ENCODE measurements at regions not wholly inside any gene's neighbourhood (a gene's known extent, or its start where the extent isn't known, plus 50 kb on each side); places are given as distances from the start of the nearest gene placed in this dataset.

GRCh38 chr3:153852355-153852754 is 268.8 kb upstream of the ARHGEF26 start:
- intact Hi-C loops (cut with DNase I, micrococcal nuclease): no loop called here
- no peaks in the 10 kb centered on the region for H3K4me1 ChIP-seq (ENCODE audit: insufficient read depth, low read length)
- no peak overlapping the region for H3K27ac Mint-ChIP-seq
- no peak overlapping the region for H3K27ac ChIP-seq (ENCODE audit: low read depth in 1 of 2, low read length in 2 of 2)
- H3K4me3 Mint-ChIP-seq: no peak overlapping the region
- no peak overlapping the region for H3K4me3 ChIP-seq (ENCODE audit: low read length)
- H3K9me3 ChIP-seq (ENCODE audit: control insufficient read depth in 1 of 2, insufficient read depth in 1 of 2, low read length in 2 of 2): no peaks in the 10 kb centered on the region
- ChIA-PET POLR2A (no interaction called here), CTCF (no interaction called here)
- H3K36me3 Mint-ChIP-seq (ENCODE audit: low read depth): no peaks in the 10 kb centered on the region
- DNase-seq: no peak
- peaks cover 0 to 2% of the 10 kb centered on the region in 2 experiments for H3K27me3 ChIP-seq (ENCODE audit: control insufficient read depth in 1 of 2, insufficient read depth in 2 of 2, low read length in 2 of 2)
- peaks cover 5% of the 10 kb centered on the region for H3K27me3 Mint-ChIP-seq
- no peak for ATAC-seq (ENCODE audit: poor library complexity)
- no peaks in the 10 kb centered on the region for H3K9me3 Mint-ChIP-seq
- no peaks in the 10 kb centered on the region for H3K4me1 Mint-ChIP-seq (ENCODE audit: low read depth)
- no peak for TF ChIP-seq CTCF (IDR thresholded peaks at IDR 0.05)
- H3K36me3 ChIP-seq (ENCODE audit: insufficient read depth, low read length): no peaks in the 10 kb centered on the region

GRCh38 chr3:153853163-153853562 is 268.0 kb upstream of the ARHGEF26 start:
- Mint-ChIP-seq H3K27me3 (peaks cover 1% of the 10 kb centered on the region), H3K9me3 (no peaks in the 10 kb centered on the region), H3K4me3 (no peak overlapping the region), H3K4me1 (ENCODE audit: low read depth) (no peaks in the 10 kb centered on the region), H3K27ac (no peak overlapping the region), H3K36me3 (ENCODE audit: low read depth) (no peaks in the 10 kb centered on the region)
- no peak overlapping the region for H3K27ac ChIP-seq (ENCODE audit: low read depth in 1 of 2, low read length in 2 of 2)
- ATAC-seq (ENCODE audit: poor library complexity) (no peak), DNase-seq (no peak)
- ChIA-PET CTCF (no interaction called here), POLR2A (no interaction called here)
- H3K4me3 ChIP-seq (ENCODE audit: low read length): no peak overlapping the region
- no peaks in the 10 kb centered on the region for H3K4me1 ChIP-seq (ENCODE audit: insufficient read depth, low read length)
- no peak for TF ChIP-seq CTCF (IDR thresholded peaks at IDR 0.05)
- peaks cover 0 to 2% of the 10 kb centered on the region in 2 experiments for H3K27me3 ChIP-seq (ENCODE audit: control insufficient read depth in 1 of 2, insufficient read depth in 2 of 2, low read length in 2 of 2)
- intact Hi-C loops (cut with DNase I, micrococcal nuclease): no loop called here
- H3K36me3 ChIP-seq (ENCODE audit: insufficient read depth, low read length): no peaks in the 10 kb centered on the region
- no peaks in the 10 kb centered on the region for H3K9me3 ChIP-seq (ENCODE audit: control insufficient read depth in 1 of 2, insufficient read depth in 1 of 2, low read length in 2 of 2)

GRCh38 chr3:153855772-153856171 is 265.4 kb upstream of the ARHGEF26 start:
- ChIA-PET CTCF (no interaction called here), POLR2A (no interaction called here)
- DNase-seq (no peak), ATAC-seq (ENCODE audit: poor library complexity) (no peak)
- TF ChIP-seq CTCF (IDR thresholded peaks at IDR 0.05): no peak
- no peaks in the 10 kb centered on the region for H3K4me1 ChIP-seq (ENCODE audit: insufficient read depth, low read length)
- intact Hi-C loops (cut with DNase I, micrococcal nuclease): no loop called here
- H3K9me3 Mint-ChIP-seq: no peaks in the 10 kb centered on the region
- peaks cover 5% of the 10 kb centered on the region for H3K27me3 Mint-ChIP-seq
- no peaks in the 10 kb centered on the region for H3K27me3 ChIP-seq (ENCODE audit: control insufficient read depth in 1 of 2, insufficient read depth in 2 of 2, low read length in 2 of 2)
- no peaks in the 10 kb centered on the region for H3K36me3 Mint-ChIP-seq (ENCODE audit: low read depth)
- no peaks in the 10 kb centered on the region for H3K36me3 ChIP-seq (ENCODE audit: insufficient read depth, low read length)
- no peak overlapping the region for H3K27ac Mint-ChIP-seq
- H3K9me3 ChIP-seq (ENCODE audit: control insufficient read depth in 1 of 2, insufficient read depth in 1 of 2, low read length in 2 of 2): no peaks in the 10 kb centered on the region
- no peak overlapping the region for H3K27ac ChIP-seq (ENCODE audit: low read depth in 1 of 2, low read length in 2 of 2)
- no peaks in the 10 kb centered on the region for H3K4me1 Mint-ChIP-seq (ENCODE audit: low read depth)
- H3K4me3 ChIP-seq (ENCODE audit: low read length): no peak overlapping the region
- no peak overlapping the region for H3K4me3 Mint-ChIP-seq
